Thyroid gland (tissue), 4 donors: ENCODE measurements at regions not wholly inside any gene's neighbourhood (a gene's known extent, or its start where the extent isn't known, plus 50 kb on each side); places are given as distances from the start of the nearest gene placed in this dataset.

Source experiments
- POLR2A ChIP-seq, 2 donors: fragments of 450-650 bp; IDR thresholded peaks; one replicate each; pipeline ENCODE4 v1.6.1; 2017; ENCODE audit warnings: antibody characterized with exemption in 2 of 2, mild to moderate bottlenecking in 2 of 2, moderate library complexity in 1 of 2
- TF ChIP-seq, protein P1 (sequence below), 6 experiments: fragments of 200-600 bp in 3 of 6; fragments of 450-650 bp in 3 of 6; sonication (generic) in 3 of 6; IDR thresholded peaks; one replicate each; pipeline ENCODE4 v1.5.1; 2016 to 2019; ENCODE audit warnings: antibody characterized with exemption in 6 of 6, mild to moderate bottlenecking in 2 of 6, inconsistent platforms in 1 of 6, moderate library complexity in 1 of 6

DNA sequence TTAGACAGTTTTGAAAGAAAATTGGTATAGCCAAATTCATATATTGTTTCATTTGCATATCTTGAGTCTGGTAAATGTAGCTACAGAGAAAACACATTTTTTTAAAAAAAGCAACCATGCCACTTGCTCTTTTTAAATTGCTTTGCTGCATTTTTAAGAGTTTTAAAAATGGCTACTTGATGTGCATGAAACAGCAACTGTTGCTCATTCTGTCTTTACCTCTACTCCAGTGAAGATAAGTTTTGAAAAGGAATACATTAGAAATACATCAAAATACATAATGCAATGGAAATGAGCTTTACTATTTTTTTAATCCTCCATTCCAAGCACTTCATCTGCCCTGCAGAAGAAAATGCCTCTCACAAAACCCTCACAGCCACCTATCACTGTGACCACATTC lies 95.5 kb downstream of the IFI44 start:
- TF ChIP-seq, protein P1, sequence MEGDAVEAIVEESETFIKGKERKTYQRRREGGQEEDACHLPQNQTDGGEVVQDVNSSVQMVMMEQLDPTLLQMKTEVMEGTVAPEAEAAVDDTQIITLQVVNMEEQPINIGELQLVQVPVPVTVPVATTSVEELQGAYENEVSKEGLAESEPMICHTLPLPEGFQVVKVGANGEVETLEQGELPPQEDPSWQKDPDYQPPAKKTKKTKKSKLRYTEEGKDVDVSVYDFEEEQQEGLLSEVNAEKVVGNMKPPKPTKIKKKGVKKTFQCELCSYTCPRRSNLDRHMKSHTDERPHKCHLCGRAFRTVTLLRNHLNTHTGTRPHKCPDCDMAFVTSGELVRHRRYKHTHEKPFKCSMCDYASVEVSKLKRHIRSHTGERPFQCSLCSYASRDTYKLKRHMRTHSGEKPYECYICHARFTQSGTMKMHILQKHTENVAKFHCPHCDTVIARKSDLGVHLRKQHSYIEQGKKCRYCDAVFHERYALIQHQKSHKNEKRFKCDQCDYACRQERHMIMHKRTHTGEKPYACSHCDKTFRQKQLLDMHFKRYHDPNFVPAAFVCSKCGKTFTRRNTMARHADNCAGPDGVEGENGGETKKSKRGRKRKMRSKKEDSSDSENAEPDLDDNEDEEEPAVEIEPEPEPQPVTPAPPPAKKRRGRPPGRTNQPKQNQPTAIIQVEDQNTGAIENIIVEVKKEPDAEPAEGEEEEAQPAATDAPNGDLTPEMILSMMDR (IDR thresholded peaks at IDR 0.05): no peak
- no peak for TF ChIP-seq POLR2A (IDR thresholded peaks at IDR 0.05)
